Peyer's patch (tissue), 4 donors: ENCODE measurements at regions not wholly inside any gene's neighbourhood (a gene's known extent, or its start where the extent isn't known, plus 50 kb on each side); places are given as distances from the start of the nearest gene placed in this dataset.

Source experiments
- POLR2A ChIP-seq, 2 donors: fragments of 450-650 bp; IDR thresholded peaks; one replicate each; pipeline ENCODE4 v1.5.1; 2017; ENCODE audit warnings: antibody characterized with exemption in 2 of 2, mild to moderate bottlenecking in 2 of 2, moderate library complexity in 2 of 2
- TF ChIP-seq, protein P1 (sequence below), 6 experiments: fragments of 450-650 bp in 4 of 6; fragments of 200-600 bp in 2 of 6; sonication (generic) in 1 of 6; IDR thresholded peaks; one replicate each; pipeline ENCODE4 v1.5.1; 2017 to 2019; ENCODE audit warnings: antibody characterized with exemption in 6 of 6, mild to moderate bottlenecking in 3 of 6, moderate library complexity in 1 of 6

DNA sequence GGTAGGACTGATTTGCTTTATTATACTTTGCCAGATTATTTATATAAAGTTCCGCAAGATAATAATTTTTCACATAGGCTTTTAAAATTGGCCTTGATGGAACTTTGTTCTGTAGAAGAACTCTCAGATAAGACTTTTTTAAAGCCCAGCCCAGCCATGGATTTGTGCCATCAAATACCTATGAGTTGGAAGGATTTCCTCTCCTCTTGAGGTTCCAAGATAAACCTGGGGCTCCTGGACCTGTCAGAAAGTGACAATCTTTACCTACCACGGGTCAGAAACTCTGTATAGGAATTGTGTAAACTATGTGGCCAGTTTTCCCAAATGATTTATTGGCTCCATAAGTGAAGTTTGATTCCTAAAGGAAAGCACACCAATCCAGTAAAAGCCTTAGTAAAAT, 271.9 kb upstream of the GRID2 start:
- no peak for TF ChIP-seq POLR2A (IDR thresholded peaks at IDR 0.05)
- TF ChIP-seq, protein P1, sequence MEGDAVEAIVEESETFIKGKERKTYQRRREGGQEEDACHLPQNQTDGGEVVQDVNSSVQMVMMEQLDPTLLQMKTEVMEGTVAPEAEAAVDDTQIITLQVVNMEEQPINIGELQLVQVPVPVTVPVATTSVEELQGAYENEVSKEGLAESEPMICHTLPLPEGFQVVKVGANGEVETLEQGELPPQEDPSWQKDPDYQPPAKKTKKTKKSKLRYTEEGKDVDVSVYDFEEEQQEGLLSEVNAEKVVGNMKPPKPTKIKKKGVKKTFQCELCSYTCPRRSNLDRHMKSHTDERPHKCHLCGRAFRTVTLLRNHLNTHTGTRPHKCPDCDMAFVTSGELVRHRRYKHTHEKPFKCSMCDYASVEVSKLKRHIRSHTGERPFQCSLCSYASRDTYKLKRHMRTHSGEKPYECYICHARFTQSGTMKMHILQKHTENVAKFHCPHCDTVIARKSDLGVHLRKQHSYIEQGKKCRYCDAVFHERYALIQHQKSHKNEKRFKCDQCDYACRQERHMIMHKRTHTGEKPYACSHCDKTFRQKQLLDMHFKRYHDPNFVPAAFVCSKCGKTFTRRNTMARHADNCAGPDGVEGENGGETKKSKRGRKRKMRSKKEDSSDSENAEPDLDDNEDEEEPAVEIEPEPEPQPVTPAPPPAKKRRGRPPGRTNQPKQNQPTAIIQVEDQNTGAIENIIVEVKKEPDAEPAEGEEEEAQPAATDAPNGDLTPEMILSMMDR (IDR thresholded peaks at IDR 0.05), result no peak
